ENCODE measurements at regions not wholly inside any gene's neighbourhood (a gene's known extent, or its start where the extent isn't known, plus 50 kb on each side); places are given as distances from the start of the nearest gene placed in this dataset.

DNA sequence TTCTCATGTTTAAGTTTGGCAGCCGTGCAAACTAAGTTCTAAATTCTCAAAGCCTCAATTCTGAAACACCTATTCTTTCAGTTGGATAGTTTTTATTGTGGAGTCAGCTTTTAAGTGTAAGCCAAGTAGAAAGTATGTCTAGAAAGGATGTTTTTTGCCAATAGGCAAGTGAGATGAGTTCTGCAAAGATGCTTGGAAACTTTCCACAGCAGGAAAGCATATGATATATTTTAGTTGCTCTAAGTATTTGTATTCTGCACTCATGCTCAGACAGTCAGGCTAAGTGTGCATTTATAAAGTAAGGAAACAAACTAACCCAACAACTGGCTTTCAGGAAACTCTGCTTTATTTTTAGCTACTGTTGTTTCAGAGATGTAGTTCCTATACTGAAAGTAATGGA, 67.3 kb upstream of the CDH18 start:
- no peaks in the 10 kb centered on the region; the same call in 1 of the 2 replicates for H3K9me2 ChIP-seq (ENCODE audit: insufficient read depth)
- no peaks in the 10 kb centered on the region for H4K20me1 ChIP-seq (ENCODE audit: insufficient read depth)
- H3K4me3 ChIP-seq, result no peak overlapping the region
- H3K79me2 ChIP-seq (ENCODE audit: low read depth), result no peaks in the 10 kb centered on the region
- H3K9me3 ChIP-seq (ENCODE audit: insufficient read depth, low read depth), result no peaks in the 10 kb centered on the region
- no peak overlapping the region for H3K4me2 ChIP-seq
- intact Hi-C loops (cut with micrococcal nuclease; ENCODE audit: unreplicated experiment), result no loop called here
- no peak overlapping the region for H3K27ac ChIP-seq
- ChIA-PET POLR2A (ENCODE audit: unreplicated experiment) (no interaction called here), CTCF (no interaction called here)
- no peak for DNase-seq
- no peaks in the 10 kb centered on the region for H3K36me3 ChIP-seq (ENCODE audit: low read depth)
- no TSS peak for BruUV-seq (replicated peaks)
- H3K27me3 ChIP-seq (ENCODE audit: insufficient read depth, low read depth), result no peaks in the 10 kb centered on the region
- TF ChIP-seq, protein P1, sequence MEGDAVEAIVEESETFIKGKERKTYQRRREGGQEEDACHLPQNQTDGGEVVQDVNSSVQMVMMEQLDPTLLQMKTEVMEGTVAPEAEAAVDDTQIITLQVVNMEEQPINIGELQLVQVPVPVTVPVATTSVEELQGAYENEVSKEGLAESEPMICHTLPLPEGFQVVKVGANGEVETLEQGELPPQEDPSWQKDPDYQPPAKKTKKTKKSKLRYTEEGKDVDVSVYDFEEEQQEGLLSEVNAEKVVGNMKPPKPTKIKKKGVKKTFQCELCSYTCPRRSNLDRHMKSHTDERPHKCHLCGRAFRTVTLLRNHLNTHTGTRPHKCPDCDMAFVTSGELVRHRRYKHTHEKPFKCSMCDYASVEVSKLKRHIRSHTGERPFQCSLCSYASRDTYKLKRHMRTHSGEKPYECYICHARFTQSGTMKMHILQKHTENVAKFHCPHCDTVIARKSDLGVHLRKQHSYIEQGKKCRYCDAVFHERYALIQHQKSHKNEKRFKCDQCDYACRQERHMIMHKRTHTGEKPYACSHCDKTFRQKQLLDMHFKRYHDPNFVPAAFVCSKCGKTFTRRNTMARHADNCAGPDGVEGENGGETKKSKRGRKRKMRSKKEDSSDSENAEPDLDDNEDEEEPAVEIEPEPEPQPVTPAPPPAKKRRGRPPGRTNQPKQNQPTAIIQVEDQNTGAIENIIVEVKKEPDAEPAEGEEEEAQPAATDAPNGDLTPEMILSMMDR (conservative IDR thresholded peaks at IDR 0.05), result no peak
- no peak for TF ChIP-seq EZH2 (IDR thresholded peaks at IDR 0.05; ENCODE audit: low read depth)
- H2AFZ ChIP-seq, result no peak overlapping the region
- H3K4me1 ChIP-seq (replicated peaks; ENCODE audit: insufficient read depth), result no peaks in the 10 kb centered on the region
- no peaks in the 10 kb centered on the region for H3F3A ChIP-seq (ENCODE audit: insufficient read depth, low read depth)

DNA sequence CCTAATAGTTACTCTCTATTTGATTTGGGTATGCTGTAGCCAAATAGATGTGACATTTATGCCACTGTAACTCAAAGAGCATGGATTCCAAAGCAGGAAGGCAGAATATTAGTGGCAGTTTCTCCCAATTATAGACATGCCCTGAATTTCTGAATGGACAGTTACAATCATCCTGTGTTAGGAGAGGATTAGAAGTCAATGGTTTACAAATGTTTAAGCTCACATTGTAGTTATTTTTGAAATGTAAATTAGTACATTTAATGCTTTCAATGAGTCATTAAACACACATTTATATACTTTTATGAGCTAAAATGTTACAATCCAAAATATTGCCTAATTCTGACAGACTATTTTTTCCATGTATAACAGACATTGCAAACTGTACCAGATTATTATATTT, 62.3 kb upstream of the CDH18 start:
- H3F3A ChIP-seq (ENCODE audit: insufficient read depth, low read depth), result no peaks in the 10 kb centered on the region
- POLR2A ChIA-PET (ENCODE audit: unreplicated experiment), result no interaction called here
- no TSS peak for BruUV-seq (replicated peaks)
- intact Hi-C loops (cut with micrococcal nuclease; ENCODE audit: unreplicated experiment), result no loop called here
- no peak overlapping the region for H3K4me2 ChIP-seq
- no peaks in the 10 kb centered on the region for H4K20me1 ChIP-seq (ENCODE audit: insufficient read depth)
- no peaks in the 10 kb centered on the region; the same call in 1 of the 2 replicates for H3K9me2 ChIP-seq (ENCODE audit: insufficient read depth)
- H3K4me3 ChIP-seq, result no peak overlapping the region
- CTCF ChIA-PET, result no interaction called here
- no peaks in the 10 kb centered on the region for H3K79me2 ChIP-seq (ENCODE audit: low read depth)
- no peak for TF ChIP-seq EZH2 (IDR thresholded peaks at IDR 0.05; ENCODE audit: low read depth)
- TF ChIP-seq, protein P1 (conservative IDR thresholded peaks at IDR 0.05), result no peak
- no peak overlapping the region for H2AFZ ChIP-seq
- no peak overlapping the region for H3K27ac ChIP-seq
- H3K27me3 ChIP-seq (ENCODE audit: insufficient read depth, low read depth), result no peaks in the 10 kb centered on the region
- H3K4me1 ChIP-seq (replicated peaks; ENCODE audit: insufficient read depth), result no peaks in the 10 kb centered on the region
- H3K9me3 ChIP-seq (ENCODE audit: insufficient read depth, low read depth), result no peaks in the 10 kb centered on the region; the same call in 1 of the 2 replicates
- no peaks in the 10 kb centered on the region for H3K36me3 ChIP-seq (ENCODE audit: low read depth)
- no peak for DNase-seq

DNA sequence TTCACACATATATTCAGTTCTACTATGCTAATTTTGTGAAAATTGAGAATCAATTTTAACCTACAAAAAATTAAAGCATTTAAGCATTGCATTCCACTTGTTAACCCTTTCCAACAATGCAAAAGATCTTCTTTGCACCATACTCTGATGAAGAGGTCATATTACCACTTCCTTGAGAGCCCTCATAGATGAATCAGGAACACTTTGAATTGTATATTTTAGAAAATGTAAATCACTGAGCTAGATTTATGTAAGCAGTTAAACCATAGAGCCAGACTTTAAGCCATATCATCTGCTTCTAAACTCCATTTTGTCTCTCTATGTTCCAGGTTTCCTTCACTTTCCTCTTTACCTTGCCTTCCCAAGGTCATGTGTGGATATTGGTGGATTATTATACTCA, 56.5 kb upstream of the CDH18 start:
- H3F3A ChIP-seq (ENCODE audit: insufficient read depth, low read depth), result no peaks in the 10 kb centered on the region
- H3K27me3 ChIP-seq (ENCODE audit: insufficient read depth, low read depth), result no peaks in the 10 kb centered on the region
- H3K27ac ChIP-seq, result no peak overlapping the region
- BruUV-seq (replicated peaks), result no TSS peak
- H3K79me2 ChIP-seq (ENCODE audit: low read depth), result no peaks in the 10 kb centered on the region
- ChIA-PET CTCF (no interaction called here), POLR2A (ENCODE audit: unreplicated experiment) (no interaction called here)
- no peaks in the 10 kb centered on the region for H3K36me3 ChIP-seq (ENCODE audit: low read depth)
- H3K4me3 ChIP-seq, result no peak overlapping the region
- TF ChIP-seq, protein P1 (conservative IDR thresholded peaks at IDR 0.05), result no peak
- no peak for TF ChIP-seq EZH2 (IDR thresholded peaks at IDR 0.05; ENCODE audit: low read depth)
- H4K20me1 ChIP-seq (ENCODE audit: insufficient read depth), result no peaks in the 10 kb centered on the region
- no peaks in the 10 kb centered on the region; the same call in 1 of the 2 replicates for H3K9me3 ChIP-seq (ENCODE audit: insufficient read depth, low read depth)
- H3K4me1 ChIP-seq (replicated peaks; ENCODE audit: insufficient read depth), result no peaks in the 10 kb centered on the region
- intact Hi-C loops (cut with micrococcal nuclease; ENCODE audit: unreplicated experiment), result no loop called here
- H3K4me2 ChIP-seq, result no peak overlapping the region
- H2AFZ ChIP-seq, result no peak overlapping the region
- no peaks in the 10 kb centered on the region; the same call in 1 of the 2 replicates for H3K9me2 ChIP-seq (ENCODE audit: insufficient read depth)
- DNase-seq, result no peak

Data from PC-9 (cell line).